ENCODE measurements at regions not wholly inside any gene's neighbourhood (a gene's known extent, or its start where the extent isn't known, plus 50 kb on each side); places are given as distances from the start of the nearest gene placed in this dataset.
"Not testable (repeated sequence)": the region's sequence is repeated elsewhere in the genome, so short reads cannot be mapped to it uniquely, and the experiment has no call there.

GRCh38 chr6:112606656-112607435 is 259.7 kb downstream of the RFPL4B start:
- Histone ChIP-seq H2AFZ (ENCODE audit: low read length) (no peak overlapping the region), H3K9me3 (replicated peaks; ENCODE audit: insufficient read depth, low read length) (no peaks in the 10 kb centered on the region)

DNA sequence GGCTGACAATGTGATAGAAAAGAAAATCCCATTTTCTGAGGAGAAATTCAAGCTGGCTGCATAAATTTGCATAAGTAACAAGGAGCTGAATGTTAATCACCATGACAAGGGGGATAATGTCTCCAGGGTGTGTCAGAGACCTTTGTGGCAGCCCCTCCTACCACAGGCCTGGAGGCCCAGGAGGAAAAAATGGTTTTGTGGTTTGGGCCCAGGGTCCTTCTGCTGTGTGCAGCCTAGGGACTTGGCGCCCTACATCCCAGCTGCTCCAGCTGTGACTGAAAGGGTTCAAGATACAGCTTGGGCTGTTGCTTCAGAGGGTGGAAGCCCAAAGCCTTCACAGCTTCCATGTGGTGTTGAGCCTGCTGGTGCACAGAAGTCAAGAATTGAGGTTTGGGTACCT is 261.8 kb downstream of the RFPL4B start:
- H3F3A ChIP-seq (ENCODE audit: insufficient read depth, low read length); DNase-seq; H3K4me2 ChIP-seq (ENCODE audit: low read depth, low read length); H4K20me1 ChIP-seq (ENCODE audit: insufficient read depth, low read length); H3K27ac ChIP-seq (ENCODE audit: low read length); H3K4me1 ChIP-seq (ENCODE audit: low read length); H3K4me3 ChIP-seq (ENCODE audit: low read length); H3K9me2 ChIP-seq (replicated peaks; ENCODE audit: insufficient read depth, low read length); H2AFZ ChIP-seq (ENCODE audit: low read length); H3K79me2 ChIP-seq (ENCODE audit: low read length); H3K36me3 ChIP-seq (replicated peaks; ENCODE audit: insufficient read depth, low read length); H3K27me3 ChIP-seq (replicated peaks; ENCODE audit: insufficient read depth, low read length); H3K9me3 ChIP-seq (replicated peaks; ENCODE audit: insufficient read depth, low read length); H3K9ac ChIP-seq (ENCODE audit: low read length): not testable (repeated sequence)

More at GRCh38 chr6:112606656-112607435, 259.7 kb downstream of the RFPL4B start:
- Histone ChIP-seq H3K4me3 (ENCODE audit: low read length) (no peak overlapping the region), H3K4me2 (ENCODE audit: low read depth, low read length) (no peak overlapping the region), H3K36me3 (replicated peaks; ENCODE audit: insufficient read depth, low read length) (no peaks in the 10 kb centered on the region), H3K9ac (ENCODE audit: low read length) (no peak overlapping the region), H3K9me2 (replicated peaks; ENCODE audit: insufficient read depth, low read length) (no peaks in the 10 kb centered on the region), H3F3A (ENCODE audit: insufficient read depth, low read length) (no peaks in the 10 kb centered on the region), H3K79me2 (ENCODE audit: low read length) (no peaks in the 10 kb centered on the region), H4K20me1 (ENCODE audit: insufficient read depth, low read length) (no peaks in the 10 kb centered on the region), H3K4me1 (ENCODE audit: low read length) (no peaks in the 10 kb centered on the region), H3K27ac (ENCODE audit: low read length) (no peak overlapping the region), H3K27me3 (replicated peaks; ENCODE audit: insufficient read depth, low read length) (no peaks in the 10 kb centered on the region)
- DNase-seq, result no peak
- TF ChIP-seq CTCF (IDR thresholded peaks at IDR 0.05; ENCODE audit: low read length) (no peak), EZH2phosphoT487 (IDR thresholded peaks at IDR 0.05; ENCODE audit: low read length) (no peak), EZH2 (optimal IDR thresholded peaks at IDR 0.05; ENCODE audit: low read depth, low read length) (no peak)

- no peaks in the 10 kb centered on the region for H3K27me3 ChIP-seq (replicated peaks; ENCODE audit: insufficient read depth, low read length)
- no peaks in the 10 kb centered on the region for H3K9me2 ChIP-seq (replicated peaks; ENCODE audit: insufficient read depth, low read length)
- no peak for DNase-seq
- H2AFZ ChIP-seq (ENCODE audit: low read length), result no peak overlapping the region
- no peaks in the 10 kb centered on the region for H3K36me3 ChIP-seq (replicated peaks; ENCODE audit: insufficient read depth, low read length)
- TF ChIP-seq CTCF (IDR thresholded peaks at IDR 0.05; ENCODE audit: low read length) (no peak), EZH2phosphoT487 (IDR thresholded peaks at IDR 0.05; ENCODE audit: low read length) (no peak), EZH2 (optimal IDR thresholded peaks at IDR 0.05; ENCODE audit: low read depth, low read length) (no peak)
- no peaks in the 10 kb centered on the region for H3K79me2 ChIP-seq (ENCODE audit: low read length)
- no peaks in the 10 kb centered on the region for H3K4me1 ChIP-seq (ENCODE audit: low read length)
- H4K20me1 ChIP-seq (ENCODE audit: insufficient read depth, low read length), result no peaks in the 10 kb centered on the region
- no peak overlapping the region for H3K27ac ChIP-seq (ENCODE audit: low read length)
- H3K9ac ChIP-seq (ENCODE audit: low read length), result no peak overlapping the region
- H3K9me3 ChIP-seq (replicated peaks; ENCODE audit: insufficient read depth, low read length), result no peaks in the 10 kb centered on the region
- H3F3A ChIP-seq (ENCODE audit: insufficient read depth, low read length), result no peaks in the 10 kb centered on the region
- H3K4me2 ChIP-seq (ENCODE audit: low read depth, low read length), result no peak overlapping the region
- H3K4me3 ChIP-seq (ENCODE audit: low read length), result no peak overlapping the region
Observed at GRCh38 chr6:112613410-112613809, 266.3 kb downstream of the RFPL4B start.

DNA sequence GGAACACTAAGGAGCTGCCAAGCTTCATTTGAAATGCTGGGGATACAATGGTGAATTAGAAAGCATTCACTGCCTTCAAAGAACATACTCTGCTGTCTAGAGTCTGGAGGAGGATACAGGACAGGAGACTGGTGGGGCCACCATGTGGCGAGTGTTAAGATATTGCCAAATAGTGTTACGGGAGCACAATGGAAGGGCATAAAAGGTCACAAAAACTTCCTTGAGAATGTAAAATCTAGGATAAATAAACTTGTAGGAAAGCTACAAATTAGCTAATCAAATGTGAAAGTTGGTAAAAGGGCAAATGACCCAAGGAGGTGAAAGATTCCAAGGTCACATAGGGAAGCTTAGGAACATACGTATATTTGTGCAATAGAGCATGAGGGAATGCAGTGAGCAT is 271.7 kb downstream of the RFPL4B start:
- Histone ChIP-seq H3K4me1 (ENCODE audit: low read length) (peaks cover 13% of the 10 kb centered on the region; the same call in 1 of the 2 replicates), H3K36me3 (replicated peaks; ENCODE audit: insufficient read depth, low read length) (no peaks in the 10 kb centered on the region), H3K27ac (ENCODE audit: low read length) (no peak overlapping the region), H3K4me2 (ENCODE audit: low read depth, low read length) (no peak overlapping the region), H3K9me2 (replicated peaks; ENCODE audit: insufficient read depth, low read length) (no peaks in the 10 kb centered on the region), H3K9me3 (replicated peaks; ENCODE audit: insufficient read depth, low read length) (no peaks in the 10 kb centered on the region), H3K79me2 (ENCODE audit: low read length) (no peaks in the 10 kb centered on the region), H3K27me3 (replicated peaks; ENCODE audit: insufficient read depth, low read length) (no peaks in the 10 kb centered on the region), H3F3A (ENCODE audit: insufficient read depth, low read length) (no peaks in the 10 kb centered on the region), H4K20me1 (ENCODE audit: insufficient read depth, low read length) (no peaks in the 10 kb centered on the region), H3K9ac (ENCODE audit: low read length) (no peak overlapping the region), H3K4me3 (ENCODE audit: low read length) (no peak overlapping the region), H2AFZ (ENCODE audit: low read length) (no peak overlapping the region)
- no peak for DNase-seq
- TF ChIP-seq EZH2 (optimal IDR thresholded peaks at IDR 0.05; ENCODE audit: low read depth, low read length), result no peak
- no peak for TF ChIP-seq EZH2phosphoT487 (IDR thresholded peaks at IDR 0.05; ENCODE audit: low read length)
- TF ChIP-seq CTCF (IDR thresholded peaks at IDR 0.05; ENCODE audit: low read length), result no peak

Data from MM.1S (cell line).